GM10266 (cell line): ENCODE measurements at regions not wholly inside any gene's neighbourhood (a gene's known extent, or its start where the extent isn't known, plus 50 kb on each side); places are given as distances from the start of the nearest gene placed in this dataset.
"Not testable (repeated sequence)": the region's sequence is repeated elsewhere in the genome, so short reads cannot be mapped to it uniquely, and the experiment has no call there.

ENCODE experiments used
- DNase-seq: peaks from one replicate; pipeline ENCODE4 v3.0.0; 2012; ENCODE audit errors: extremely low spot score
- CTCF ChIP-seq: IDR thresholded peaks from 2 replicates; pipeline ENCODE4 v1.5.1; 2012; ENCODE audit warnings: mild to moderate bottlenecking, low read depth; ENCODE audit not compliant: control insufficient read depth, insufficient read depth; ENCODE audit errors: missing control alignments

DNA sequence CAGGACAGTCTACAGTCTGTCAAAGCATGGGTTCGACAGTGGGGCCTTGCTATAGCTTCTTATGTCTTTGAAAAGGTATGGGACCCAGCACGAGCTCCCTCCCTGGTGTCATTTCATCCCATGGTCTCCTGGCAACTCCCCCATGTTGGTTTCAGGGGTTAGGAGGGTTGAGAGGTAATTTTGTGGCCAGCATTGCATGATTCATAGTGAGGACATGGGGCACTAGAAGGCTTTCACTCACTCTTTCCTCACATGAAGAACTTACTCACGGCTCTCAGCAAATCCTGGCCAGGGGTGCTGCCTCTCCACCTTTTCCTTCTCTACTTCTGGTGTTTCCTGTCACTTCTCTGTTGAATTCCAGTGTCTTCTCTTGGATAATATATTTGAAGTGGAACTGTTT, 134.7 kb upstream of the TNPO1 start:
- TF ChIP-seq CTCF: no peak
- DNase-seq: no peak

DNA sequence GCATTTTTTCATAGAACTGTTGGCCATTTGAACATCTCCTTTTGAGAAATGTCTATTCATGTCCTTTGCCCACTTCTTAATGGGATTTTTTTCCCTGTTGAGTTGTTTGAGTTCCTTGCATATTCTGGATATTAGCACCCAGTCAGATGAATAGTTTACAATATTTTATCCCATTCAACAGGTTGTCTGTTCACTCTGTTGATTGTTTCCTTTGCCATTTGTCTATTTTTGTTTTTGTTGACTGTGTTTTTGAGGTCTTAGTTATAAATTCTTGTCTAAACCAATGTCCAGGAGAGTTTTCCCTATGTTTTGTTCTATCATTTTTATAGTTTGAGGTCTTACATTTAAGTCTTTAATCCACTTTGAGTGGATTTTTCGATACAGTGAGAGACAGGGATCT, 139.0 kb upstream of the TNPO1 start:
- DNase-seq: no peak
- TF ChIP-seq CTCF: no peak

GRCh38 chr5:72676831-72677230, 139.6 kb upstream of the TNPO1 start:
- not testable (repeated sequence) for DNase-seq

GRCh38 chr5:72673623-72674022, 142.8 kb upstream of the TNPO1 start:
- DNase-seq: no peak
- no peak for TF ChIP-seq CTCF

DNA sequence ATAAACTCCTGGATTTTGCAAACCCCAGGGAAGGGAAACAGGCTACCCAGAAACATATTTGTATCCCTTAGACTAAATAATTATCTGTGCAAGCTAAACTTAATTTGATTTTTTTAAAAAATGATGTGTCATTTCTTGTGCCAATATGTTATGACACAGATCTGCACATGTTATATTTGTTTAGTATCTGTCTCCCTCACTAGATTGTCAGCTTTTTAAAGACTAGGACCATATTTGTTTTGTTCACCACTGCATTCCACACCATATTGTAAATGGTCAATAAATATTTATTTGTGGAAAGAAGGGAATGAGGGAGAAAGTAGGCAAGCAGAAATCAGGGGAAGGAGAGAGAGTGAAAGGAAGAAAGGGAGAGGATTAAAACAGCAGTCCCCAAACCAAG, 143.3 kb upstream of the TNPO1 start:
- no peak for DNase-seq
- TF ChIP-seq CTCF: no peak

GRCh38 chr5:72667708-72668107, 148.8 kb upstream of the TNPO1 start:
- no peak for TF ChIP-seq CTCF
- DNase-seq: no peak

- TF ChIP-seq CTCF: no peak
- DNase-seq: no peak
Observed at GRCh38 chr5:72662936-72663335, 153.5 kb upstream of the TNPO1 start.

- DNase-seq: no peak
- no peak for TF ChIP-seq CTCF
Observed at GRCh38 chr5:72662305-72662704, 154.2 kb upstream of the TNPO1 start.
